RWPE2 (cell line): ENCODE measurements at regions not wholly inside any gene's neighbourhood (a gene's known extent, or its start where the extent isn't known, plus 50 kb on each side); places are given as distances from the start of the nearest gene placed in this dataset.

ENCODE experiments used
- ATAC-seq: fragments of 200-7000 bp; cut with Tn5 transposase; 3 replicates; pipeline ENCODE4 v1.9.1; 2021; ENCODE audit warnings: low read depth
- DNase-seq: peaks from one replicate; pipeline ENCODE4 v3.0.0-alpha.2; 2020; ENCODE audit warnings: low spot score
- H3K27ac ChIP-seq: fragments of 450-650 bp; 2 replicates; pipeline ENCODE4 v1.5.1; 2017; ENCODE audit warnings: mild to moderate bottlenecking; ENCODE audit not compliant: poor library complexity, severe bottlenecking
- H3K27me3 ChIP-seq: fragments of 250-450 bp; sonication (Bioruptor Pico); 2 replicates; pipeline ENCODE4 v1.5.1; 2021; ENCODE audit warnings: mild to moderate bottlenecking, moderate library complexity; ENCODE audit not compliant: insufficient read depth, poor library complexity, severe bottlenecking
- H3K36me3 ChIP-seq: fragments of 250-450 bp; sonication (Bioruptor Pico); 2 replicates; pipeline ENCODE4 v1.5.1; 2020; ENCODE audit warnings: low read depth, mild to moderate bottlenecking, moderate library complexity
- H3K4me1 ChIP-seq: fragments of 250-450 bp; sonication (Bioruptor Pico); 2 replicates; pipeline ENCODE4 v1.5.1; 2021; ENCODE audit warnings: mild to moderate bottlenecking, moderate library complexity; ENCODE audit not compliant: insufficient read depth, poor library complexity, severe bottlenecking
- H3K4me3 ChIP-seq: fragments of 250-450 bp; sonication (Bioruptor Pico); 2 replicates; pipeline ENCODE4 v1.5.1; 2021; ENCODE audit warnings: mild to moderate bottlenecking, moderate library complexity; ENCODE audit not compliant: severe bottlenecking
- H3K9me3 ChIP-seq: fragments of 250-450 bp; sonication (Bioruptor Pico); 2 replicates; pipeline ENCODE4 v1.5.1; 2021; ENCODE audit warnings: mild to moderate bottlenecking, moderate library complexity; ENCODE audit not compliant: severe bottlenecking
- CTCF ChIP-seq: fragments of 450-650 bp; IDR thresholded peaks from one replicate; pipeline ENCODE4 v1.5.1; 2017; ENCODE audit warnings: mild to moderate bottlenecking, moderate library complexity; ENCODE audit not compliant: poor library complexity, severe bottlenecking

GRCh38 chr1:239322369-239322768 is 64.0 kb upstream of the CHRM3 start:
- H3K4me3 ChIP-seq, result no peak overlapping the region
- no peak for TF ChIP-seq CTCF
- DNase-seq (no peak), ATAC-seq (no peak)
- H3K36me3 ChIP-seq, result no peaks in the 10 kb centered on the region
- H3K4me1 ChIP-seq, result no peaks in the 10 kb centered on the region
- no peaks in the 10 kb centered on the region for H3K27me3 ChIP-seq
- H3K9me3 ChIP-seq, result no peaks in the 10 kb centered on the region
- no peak overlapping the region for H3K27ac ChIP-seq

- H3K36me3 ChIP-seq, result no peaks in the 10 kb centered on the region
- H3K27ac ChIP-seq, result no peak overlapping the region
- H3K4me3 ChIP-seq, result no peak overlapping the region
- no peaks in the 10 kb centered on the region for H3K9me3 ChIP-seq
- no peak for TF ChIP-seq CTCF
- H3K4me1 ChIP-seq, result no peaks in the 10 kb centered on the region
- no peaks in the 10 kb centered on the region for H3K27me3 ChIP-seq
- DNase-seq, result no peak
- ATAC-seq, result no peak
Observed at GRCh38 chr1:239321877-239322276, 64.5 kb upstream of the CHRM3 start.

- Histone ChIP-seq H3K36me3 (no peaks in the 10 kb centered on the region), H3K9me3 (no peaks in the 10 kb centered on the region)
Observed at GRCh38 chr1:239317948-239318347, 68.4 kb upstream of the CHRM3 start.

GRCh38 chr1:239315631-239316217 is 70.6 kb upstream of the CHRM3 start:
- H3K4me3 ChIP-seq, result no peak overlapping the region
- no peak overlapping the region for H3K27ac ChIP-seq
- no peaks in the 10 kb centered on the region for H3K4me1 ChIP-seq
- ATAC-seq (no peak), DNase-seq (no peak)
- no peaks in the 10 kb centered on the region for H3K27me3 ChIP-seq
- H3K36me3 ChIP-seq, result no peaks in the 10 kb centered on the region
- no peaks in the 10 kb centered on the region for H3K9me3 ChIP-seq
- no peak for TF ChIP-seq CTCF

More at GRCh38 chr1:239317948-239318347, 68.4 kb upstream of the CHRM3 start:
- no peak for TF ChIP-seq CTCF
- H3K27ac ChIP-seq, result no peak overlapping the region
- no peaks in the 10 kb centered on the region for H3K4me1 ChIP-seq
- DNase-seq (no peak), ATAC-seq (no peak)
- H3K27me3 ChIP-seq, result no peaks in the 10 kb centered on the region
- no peak overlapping the region for H3K4me3 ChIP-seq

GRCh38 chr1:239311331-239311730 is 75.0 kb upstream of the CHRM3 start:
- no peak for TF ChIP-seq CTCF
- ATAC-seq, result no peak
- H3K27me3 ChIP-seq, result no peaks in the 10 kb centered on the region
- DNase-seq, result no peak
- no peak overlapping the region for H3K27ac ChIP-seq
- no peaks in the 10 kb centered on the region for H3K9me3 ChIP-seq
- H3K36me3 ChIP-seq, result no peaks in the 10 kb centered on the region
- no peak overlapping the region for H3K4me3 ChIP-seq
- no peaks in the 10 kb centered on the region for H3K4me1 ChIP-seq
